H7 (cell line): ENCODE measurements at regions not wholly inside any gene's neighbourhood (a gene's known extent, or its start where the extent isn't known, plus 50 kb on each side); places are given as distances from the start of the nearest gene placed in this dataset.
A peak's percentile ranks its signal among the peaks of the same experiment; 100 is the strongest.
"Not testable (repeated sequence)": the region's sequence is repeated elsewhere in the genome, so short reads cannot be mapped to it uniquely, and the experiment has no call there.

ENCODE experiments used
- DNase-seq: peaks from one replicate; pipeline ENCODE4 v3.0.0; 2012
- H3K27me3 ChIP-seq: 2 replicates; pipeline ENCODE4 v1.6.0; 2011; ENCODE audit warnings: mild to moderate bottlenecking, low read length; ENCODE audit not compliant: control insufficient read depth, insufficient read depth
- H3K36me3 ChIP-seq: replicated peaks from 2 replicates; pipeline ENCODE4 v1.5.1; 2011; ENCODE audit warnings: low read length; ENCODE audit not compliant: control insufficient read depth, insufficient read depth
- H3K4me3 ChIP-seq: 2 replicates; pipeline ENCODE4 v1.5.1; 2011; ENCODE audit warnings: low read depth, mild to moderate bottlenecking, control low read depth, low read length, moderate library complexity; ENCODE audit not compliant: insufficient read depth

DNA sequence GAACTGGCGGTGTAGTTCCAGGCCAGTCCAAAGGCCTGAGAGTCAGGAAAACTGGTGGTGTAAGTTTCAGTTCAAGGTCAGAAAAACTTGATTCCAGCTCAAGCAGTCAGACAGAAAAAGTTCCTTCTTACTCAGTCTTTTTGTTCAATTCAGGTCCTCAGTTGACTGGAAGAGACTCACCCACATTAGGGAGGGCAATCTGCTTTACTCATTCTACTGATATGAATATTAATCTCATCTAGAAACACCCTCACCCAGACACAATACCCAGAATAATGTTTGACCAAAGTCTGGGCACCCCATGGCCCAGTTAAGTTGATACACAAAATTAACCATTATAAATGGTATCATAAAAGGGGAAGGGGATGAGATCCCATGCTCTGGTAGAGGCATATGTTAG lies 50.1 kb upstream of the LTA4H start:
- no peaks in the 10 kb centered on the region for H3K27me3 ChIP-seq
- H3K36me3 ChIP-seq: no peaks in the 10 kb centered on the region
- DNase-seq: no peak
- H3K4me3 ChIP-seq: no peak overlapping the region

DNA sequence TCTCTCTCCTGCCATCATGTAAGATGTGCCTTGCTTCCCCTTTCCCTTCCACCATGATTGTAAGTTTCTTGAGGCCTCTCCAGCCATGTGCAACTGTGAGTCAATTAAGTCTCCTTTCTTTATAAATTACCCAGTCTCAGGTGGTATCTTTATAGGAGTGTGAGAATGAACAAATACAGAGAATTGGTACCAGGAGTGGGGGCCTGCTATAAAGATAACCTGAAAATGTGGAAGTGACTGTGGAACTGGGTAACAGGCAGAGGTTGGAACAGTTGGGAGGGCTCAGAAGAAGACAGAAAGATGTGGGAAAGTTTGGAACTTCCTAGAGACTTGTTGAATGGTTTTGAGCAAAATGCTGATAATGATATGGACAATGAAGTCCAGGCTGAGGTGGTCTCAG lies 50.8 kb upstream of the LTA4H start:
- not testable (repeated sequence) for DNase-seq, H3K4me3 ChIP-seq, H3K36me3 ChIP-seq, H3K27me3 ChIP-seq

DNA sequence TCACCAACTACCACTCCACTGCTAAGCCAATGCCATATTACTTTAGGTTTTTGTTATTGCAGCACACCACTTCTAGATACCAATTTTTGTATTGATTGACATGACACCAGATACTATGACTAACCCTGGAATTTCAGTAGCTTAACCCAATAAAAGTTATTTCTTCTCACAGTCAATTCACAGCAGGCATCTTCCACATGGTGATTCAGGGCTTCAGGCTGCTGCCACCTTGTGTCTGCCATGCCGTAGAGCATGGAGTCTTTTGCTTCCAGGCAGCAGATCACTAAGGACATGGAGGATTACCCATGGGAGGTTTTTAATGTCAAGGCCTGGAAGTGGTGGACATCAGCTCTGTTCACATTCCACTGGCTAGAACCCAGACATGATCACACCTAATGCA lies 56.4 kb upstream of the LTA4H start:
- Histone ChIP-seq H3K27me3 (no peaks in the 10 kb centered on the region; the same call in 1 of the 2 replicates), H3K4me3 (no peak overlapping the region), H3K36me3 (no peaks in the 10 kb centered on the region)
- peak; percentile 48 for DNase-seq

DNA sequence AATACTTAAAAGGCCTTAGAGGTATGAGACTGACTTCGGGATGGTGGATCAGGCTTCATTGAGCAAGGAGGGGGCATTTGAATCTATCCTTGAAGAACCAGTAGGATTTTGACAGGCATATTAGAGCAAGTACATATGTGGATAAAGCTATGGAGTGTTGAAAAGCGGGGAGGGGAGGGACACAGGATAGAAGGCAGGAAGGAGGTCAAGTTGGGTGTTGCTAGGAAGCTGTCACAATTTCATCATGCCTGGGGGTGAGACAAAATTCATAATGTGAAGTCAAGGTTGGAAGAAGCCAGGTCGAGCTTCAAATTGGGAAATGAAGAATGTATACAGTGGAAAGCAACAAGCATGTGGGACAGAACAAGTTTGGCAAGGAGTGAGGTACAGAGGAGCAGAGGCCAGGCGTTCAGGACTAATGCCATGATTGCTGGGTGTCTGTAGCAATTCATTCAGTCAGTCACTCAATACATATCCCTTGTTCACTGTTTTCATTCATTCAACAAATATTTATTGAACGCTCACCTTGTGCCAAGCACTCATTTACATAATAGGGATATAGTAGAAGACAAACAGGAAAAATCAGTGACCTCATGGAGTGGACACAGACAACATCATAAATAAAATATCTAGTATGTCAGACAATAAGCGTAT lies 58.3 kb upstream of the LTA4H start:
- H3K27me3 ChIP-seq: no peaks in the 10 kb centered on the region; the same call in 1 of the 2 replicates
- no peaks in the 10 kb centered on the region for H3K36me3 ChIP-seq
- no peak overlapping the region for H3K4me3 ChIP-seq
- DNase-seq: no peak

DNA sequence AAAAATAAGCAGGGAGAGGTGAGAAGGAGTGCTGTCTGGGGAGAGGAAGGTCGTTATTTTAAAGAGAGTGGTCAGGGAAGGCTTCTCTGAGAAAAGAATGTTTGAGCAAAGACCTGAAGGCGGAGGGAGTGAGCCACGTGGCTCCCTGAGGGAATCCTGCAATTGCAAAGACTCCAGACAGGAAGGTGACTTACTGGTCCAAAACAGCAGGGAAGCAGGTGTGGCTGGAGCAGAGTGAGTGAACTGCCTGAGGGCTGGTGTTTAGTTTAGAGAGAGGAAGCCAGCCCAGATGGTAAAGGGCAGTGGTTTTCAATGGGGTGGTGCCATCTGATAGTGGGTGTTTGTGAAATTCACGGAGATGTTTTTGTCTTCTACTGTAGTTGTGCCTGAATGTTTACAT lies 58.8 kb upstream of the LTA4H start:
- no peaks in the 10 kb centered on the region for H3K36me3 ChIP-seq
- peak; percentile 50 for DNase-seq
- no peaks in the 10 kb centered on the region; the same call in 1 of the 2 replicates for H3K27me3 ChIP-seq
- no peak overlapping the region for H3K4me3 ChIP-seq

DNA sequence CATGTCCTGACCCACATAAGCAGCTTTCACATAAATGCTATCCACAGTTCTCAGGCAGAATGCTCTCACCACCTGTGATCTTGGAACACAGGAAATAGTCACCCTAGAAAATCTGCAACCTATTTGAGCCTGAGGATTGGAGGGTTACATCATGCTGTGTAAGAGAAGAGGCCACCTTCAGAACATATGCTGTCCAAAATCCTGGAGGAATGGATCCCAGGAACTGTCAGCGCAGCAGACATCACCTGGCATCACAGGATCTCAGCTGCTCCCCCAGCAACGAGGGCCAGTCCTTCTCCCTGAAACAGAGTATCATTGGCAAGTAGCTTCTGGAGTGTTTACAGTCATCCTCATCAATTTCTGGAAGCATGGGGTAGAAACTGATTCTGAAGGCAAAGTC lies 63.2 kb upstream of the LTA4H start:
- H3K4me3 ChIP-seq: no peak overlapping the region
- H3K27me3 ChIP-seq: no peaks in the 10 kb centered on the region; the same call in 1 of the 2 replicates
- no peak for DNase-seq
- no peaks in the 10 kb centered on the region for H3K36me3 ChIP-seq

DNA sequence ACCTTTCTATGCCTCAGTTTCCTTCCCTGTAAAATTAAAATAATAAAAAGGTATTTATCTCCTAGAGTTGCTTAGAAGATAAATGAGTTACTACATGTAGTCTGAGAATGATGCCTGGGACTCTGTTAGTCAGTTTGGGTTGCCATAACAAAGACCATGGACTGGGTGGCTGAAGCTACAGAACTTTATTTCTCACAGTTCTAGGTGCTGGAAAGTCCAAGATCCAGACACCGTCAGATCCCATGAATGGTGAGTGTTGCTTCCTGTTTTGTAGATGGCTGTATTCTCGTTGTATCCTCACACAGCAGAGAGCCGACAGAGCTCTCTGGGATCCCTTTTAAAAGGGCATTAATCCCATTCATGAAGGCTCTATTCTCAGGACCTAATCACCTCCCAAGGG lies 64.0 kb upstream of the LTA4H start:
- Histone ChIP-seq H3K4me3 (no peak overlapping the region), H3K36me3 (no peaks in the 10 kb centered on the region), H3K27me3 (no peaks in the 10 kb centered on the region)
- DNase-seq: no peak

DNA sequence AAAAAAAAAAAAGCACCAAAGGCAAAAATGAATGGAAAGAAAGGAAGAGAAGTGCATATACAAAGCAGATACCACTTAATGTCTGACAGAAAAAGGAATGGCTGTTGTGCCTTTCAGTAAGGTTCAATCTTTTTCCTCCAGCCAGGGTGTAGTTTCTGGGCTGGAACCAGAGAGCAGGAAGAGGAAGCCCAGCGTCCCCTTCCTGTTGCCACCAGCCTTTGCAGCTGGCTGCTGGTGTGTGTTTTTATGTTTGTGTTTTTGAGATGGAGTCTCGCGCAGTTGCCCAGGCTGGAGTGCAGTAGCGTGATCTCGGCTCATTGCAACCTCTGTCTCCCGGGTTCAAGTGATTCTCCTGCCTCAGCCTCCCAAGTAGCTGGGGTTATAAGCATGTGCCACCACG lies 64.6 kb upstream of the LTA4H start:
- H3K36me3 ChIP-seq: no peaks in the 10 kb centered on the region
- DNase-seq: no peak
- H3K27me3 ChIP-seq: no peaks in the 10 kb centered on the region
- no peak overlapping the region for H3K4me3 ChIP-seq

DNA sequence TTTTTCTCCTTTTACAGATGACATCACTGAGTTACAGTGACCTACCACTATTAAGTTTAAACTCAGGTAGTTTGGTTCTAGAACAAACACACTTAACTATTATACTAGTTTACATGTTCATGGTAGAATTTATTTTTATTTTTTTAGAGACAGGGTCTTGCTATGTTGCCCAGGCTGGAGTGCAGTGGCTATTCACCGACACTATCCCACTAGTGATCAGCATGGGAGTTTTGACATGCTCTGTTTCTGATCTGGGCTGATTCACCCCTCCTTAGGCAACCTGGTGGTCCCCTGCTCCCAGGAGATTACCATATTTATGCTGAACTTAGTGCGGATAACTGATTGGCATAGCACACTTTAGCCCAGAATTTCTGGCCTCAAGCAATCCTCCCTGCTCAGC lies 66.4 kb upstream of the LTA4H start:
- DNase-seq: no peak
- Histone ChIP-seq H3K27me3 (no peaks in the 10 kb centered on the region), H3K4me3 (no peak overlapping the region), H3K36me3 (no peaks in the 10 kb centered on the region)

DNA sequence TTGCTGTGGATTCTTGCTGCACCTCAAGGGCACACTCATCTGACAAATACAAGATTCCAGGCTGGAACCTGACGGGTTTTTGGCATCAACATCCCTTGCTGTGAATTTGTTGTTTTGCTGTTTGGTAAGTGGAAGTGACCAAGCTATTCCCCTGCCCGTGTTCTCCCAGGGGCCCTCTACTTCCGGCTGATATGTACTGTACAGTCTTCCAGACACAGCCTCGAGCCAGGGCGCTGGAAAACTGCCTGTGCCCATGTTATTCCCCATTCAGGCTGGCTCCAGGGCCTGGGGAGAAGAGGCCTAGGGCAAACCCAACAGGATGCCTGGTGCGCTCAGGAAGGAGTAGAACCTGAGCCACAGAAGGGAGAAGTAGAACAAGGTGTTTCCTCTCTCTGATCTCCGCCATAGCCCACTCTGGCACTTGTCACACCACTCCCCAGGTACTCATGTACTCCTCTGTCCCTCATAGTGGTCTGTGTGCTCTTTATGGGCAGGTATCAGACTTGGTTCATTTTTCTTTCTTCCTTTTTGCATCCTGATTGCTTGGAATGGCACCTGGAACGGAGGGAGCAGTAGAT lies 67.8 kb upstream of the LTA4H start:
- no peak overlapping the region for H3K4me3 ChIP-seq
- no peaks in the 10 kb centered on the region for H3K27me3 ChIP-seq
- no peak for DNase-seq
- no peaks in the 10 kb centered on the region for H3K36me3 ChIP-seq

DNA sequence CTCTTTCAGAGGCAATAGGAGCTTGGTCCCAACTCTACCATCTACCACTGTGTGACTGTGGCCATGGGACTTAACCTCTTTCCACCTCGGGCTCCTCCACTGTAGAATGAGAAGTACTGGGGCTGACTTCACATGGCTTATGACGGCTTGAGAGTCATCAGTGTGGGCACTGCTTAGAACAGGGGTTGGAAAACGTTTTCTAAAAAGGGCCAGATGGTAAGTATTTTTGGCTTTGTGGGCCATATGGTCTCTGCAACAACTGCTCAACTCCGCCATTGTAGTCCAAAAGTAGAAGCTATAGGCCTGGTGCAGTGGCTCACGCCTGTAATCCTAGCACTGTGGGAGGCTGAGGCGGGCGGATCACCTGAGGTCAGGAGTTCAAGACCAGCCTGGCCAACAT lies 69.2 kb upstream of the LTA4H start:
- no peak overlapping the region for H3K4me3 ChIP-seq
- H3K27me3 ChIP-seq: no peaks in the 10 kb centered on the region
- no peak for DNase-seq
- no peaks in the 10 kb centered on the region for H3K36me3 ChIP-seq

DNA sequence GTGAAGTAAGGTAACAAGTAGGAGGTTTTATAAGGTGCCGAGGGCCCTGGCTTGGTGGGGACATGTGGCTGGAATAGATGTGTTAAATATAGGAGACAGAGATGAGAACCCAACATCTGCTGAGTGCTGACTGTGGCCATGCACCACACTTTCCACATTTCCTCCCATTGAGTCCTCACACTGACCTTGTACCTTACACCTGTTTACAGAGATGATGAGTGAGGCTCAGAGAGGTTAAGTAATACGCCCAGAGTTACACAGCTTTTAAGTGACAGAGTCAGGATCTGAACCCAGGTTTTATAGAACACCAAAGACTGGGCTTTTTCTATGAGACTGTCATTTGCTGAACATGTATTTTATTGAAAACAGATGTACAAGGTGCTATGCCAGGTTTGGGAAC lies 70.8 kb upstream of the LTA4H start:
- Histone ChIP-seq H3K4me3 (no peak overlapping the region), H3K27me3 (no peaks in the 10 kb centered on the region), H3K36me3 (no peaks in the 10 kb centered on the region)
- DNase-seq: no peak

DNA sequence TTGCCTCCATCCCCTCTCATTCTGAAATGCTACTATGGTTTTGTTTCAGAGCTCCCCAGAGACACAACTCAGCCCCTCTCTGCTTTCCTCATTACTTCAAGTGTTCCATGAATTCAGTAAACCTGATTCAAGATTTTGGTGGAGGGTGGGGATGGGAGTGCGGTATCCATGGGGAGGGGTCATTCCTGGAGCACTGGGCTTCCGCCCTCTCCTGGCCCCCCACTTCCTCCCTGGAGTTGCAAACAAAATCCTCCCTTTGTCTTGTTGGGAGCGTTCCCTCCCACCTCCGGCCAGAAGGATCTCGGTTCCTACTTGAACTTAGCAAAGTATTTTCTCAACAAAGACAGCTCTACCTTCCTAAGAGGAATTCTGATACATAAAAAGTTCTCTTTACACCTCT lies 71.8 kb upstream of the LTA4H start:
- H3K4me3 ChIP-seq: no peak overlapping the region
- no peaks in the 10 kb centered on the region for H3K36me3 ChIP-seq
- peak; percentile 40 for DNase-seq
- H3K27me3 ChIP-seq: no peaks in the 10 kb centered on the region

DNA sequence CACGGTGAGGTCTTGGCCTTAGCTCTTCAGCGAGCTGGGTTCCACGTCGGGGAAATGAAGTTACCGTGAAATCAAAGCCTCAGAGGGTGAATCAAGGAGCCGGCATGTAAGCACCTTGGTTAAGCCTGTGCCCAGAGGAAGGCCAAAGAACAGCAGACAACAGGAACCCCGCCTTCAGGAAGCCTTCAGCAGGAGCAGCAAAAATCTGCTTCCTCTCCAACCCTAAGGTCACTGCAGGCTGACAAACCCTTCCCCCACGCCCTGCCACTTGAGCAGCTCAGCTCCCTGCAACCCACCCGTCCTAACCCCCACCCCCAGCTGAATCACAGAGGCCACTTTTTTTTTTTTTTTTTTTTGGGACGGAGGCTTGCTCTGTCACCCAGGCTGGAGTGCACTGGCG lies 72.9 kb upstream of the LTA4H start:
- Histone ChIP-seq H3K36me3 (no peaks in the 10 kb centered on the region), H3K27me3 (no peaks in the 10 kb centered on the region), H3K4me3 (no peak overlapping the region)
- DNase-seq: peak; percentile 33

DNA sequence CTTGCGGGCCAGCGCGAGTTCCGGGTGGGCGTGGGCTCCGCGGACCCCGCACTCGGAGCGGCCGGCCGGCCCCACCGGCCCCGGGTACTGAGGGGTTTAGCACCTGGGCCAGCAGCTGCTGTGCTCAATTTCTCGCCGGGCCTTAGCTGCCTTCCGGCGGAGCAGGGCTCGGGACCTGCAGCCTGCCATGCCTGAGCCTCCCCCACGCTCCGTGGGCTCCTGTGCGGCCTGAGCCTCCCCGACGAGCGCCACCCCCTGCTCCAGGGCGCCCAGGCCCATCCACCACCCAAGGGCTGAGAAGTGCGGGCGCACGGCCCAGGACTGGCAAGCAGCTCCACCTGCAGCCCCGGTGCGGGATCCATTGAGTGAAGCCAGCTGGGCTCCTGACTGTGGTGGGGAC lies 73.6 kb upstream of the LTA4H start:
- DNase-seq, H3K27me3 ChIP-seq: not testable (repeated sequence)

DNA sequence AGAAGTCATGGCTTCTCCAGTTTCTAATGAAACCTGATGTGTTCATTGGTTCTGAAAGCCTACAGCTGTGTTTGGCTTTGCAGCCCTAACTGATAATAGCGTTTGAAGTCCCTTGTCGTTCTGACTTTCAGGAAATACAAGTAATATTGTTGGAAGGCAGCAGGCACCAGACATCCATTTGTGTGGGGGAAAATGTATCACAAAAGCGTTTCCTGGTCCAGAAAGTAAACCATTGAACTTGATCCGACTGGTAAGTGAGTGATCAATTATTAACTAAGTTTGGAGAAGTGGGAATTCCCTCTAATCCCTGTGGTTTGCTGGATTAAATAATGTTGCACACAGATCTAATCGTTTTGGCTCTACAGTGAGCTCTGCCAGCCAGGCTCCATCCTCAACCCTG lies 77.3 kb upstream of the LTA4H start:
- H3K4me3 ChIP-seq: no peak overlapping the region

More for the DNA sequence above, 73.6 kb upstream of the LTA4H start:
- H3K4me3 ChIP-seq, H3K36me3 ChIP-seq: not testable (repeated sequence)

More for the DNA sequence above, 77.3 kb upstream of the LTA4H start:
- Histone ChIP-seq H3K27me3 (no peaks in the 10 kb centered on the region), H3K36me3 (no peaks in the 10 kb centered on the region)
- DNase-seq: no peak
